Mammary epithelial cell (primary cell): ENCODE measurements at regions not wholly inside any gene's neighbourhood (a gene's known extent, or its start where the extent isn't known, plus 50 kb on each side); places are given as distances from the start of the nearest gene placed in this dataset.

Source experiments
- CTCF ChIP-seq, 2 donors: IDR thresholded peaks in 1 of 2; conservative IDR thresholded peaks in 1 of 2; 2 replicates each; pipeline ENCODE4 v1.5.1; 2011 to 2012; ENCODE audit warnings: inconsistent platforms in 2 of 2, low read length in 2 of 2, mild to moderate bottlenecking in 2 of 2, control low read depth in 1 of 2, low read depth in 1 of 2; ENCODE audit not compliant: insufficient read depth in 1 of 2; ENCODE audit errors: extremely low read depth in 1 of 2
- EZH2 ChIP-seq: IDR thresholded peaks from 2 replicates; pipeline ENCODE4 v1.6.1; 2012; ENCODE audit warnings: low read length, inconsistent platforms, borderline replicate concordance

- TF ChIP-seq CTCF (conservative IDR thresholded peaks at IDR 0.05 in 1 of 2, IDR thresholded peaks at IDR 0.05 in 1 of 2; ENCODE audit: extremely low read depth in 1 of 2, insufficient read depth in 1 of 2, low read depth in 1 of 2, low read length in 2 of 2): no peak
- TF ChIP-seq EZH2: no peak
These were observed 919.8 kb upstream of the EDIL3 start for GRCh38 chr5:85304524-85304923.
